GM12872 (cell line): ENCODE measurements at regions not wholly inside any gene's neighbourhood (a gene's known extent, or its start where the extent isn't known, plus 50 kb on each side); places are given as distances from the start of the nearest gene placed in this dataset.

Experiments used
- CTCF ChIP-seq: IDR thresholded peaks from 3 replicates; pipeline ENCODE4 v1.5.1; 2011; ENCODE audit warnings: low read depth, mild to moderate bottlenecking, low read length, moderate library complexity; ENCODE audit not compliant: insufficient read depth

DNA sequence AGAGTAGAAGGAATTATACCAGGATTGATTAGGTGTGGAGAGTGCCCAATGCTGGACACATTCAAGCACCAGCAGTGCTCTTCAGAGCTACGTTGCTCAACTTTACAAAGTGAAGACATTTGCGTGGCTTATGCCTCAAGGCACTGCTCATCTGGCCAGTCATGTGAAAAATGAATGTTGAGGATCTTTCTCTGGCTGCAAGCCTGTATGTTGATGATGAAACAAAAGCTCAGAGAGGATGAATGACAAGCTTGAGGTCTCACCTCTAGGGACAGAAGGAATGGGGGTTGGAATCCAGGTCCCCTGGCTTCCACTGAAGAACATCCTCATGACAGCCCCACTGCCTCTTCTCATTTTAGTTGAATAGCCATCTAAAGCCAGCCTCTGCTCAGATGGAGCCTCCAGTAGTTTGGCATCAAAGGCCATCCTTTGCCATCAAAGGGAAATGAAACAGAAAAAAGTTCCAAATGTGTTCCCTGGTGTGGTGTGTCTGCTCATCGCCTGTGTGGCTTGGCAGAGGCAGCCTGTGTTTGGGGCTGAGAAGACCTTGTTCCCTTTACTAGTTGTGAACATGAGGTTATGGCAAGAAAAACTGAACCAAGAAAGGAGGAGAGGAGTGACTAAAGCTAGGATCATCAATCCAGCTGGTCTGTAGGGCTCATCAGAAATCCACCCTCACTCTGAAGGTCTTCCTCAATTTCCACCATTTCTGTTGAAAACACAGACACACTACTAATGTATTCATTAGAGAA, 114.0 kb upstream of the KL start:
- no peak for TF ChIP-seq CTCF

- TF ChIP-seq CTCF = no peak
Observed at GRCh38 chr13:32902874-32903273, 113.3 kb upstream of the KL start.

DNA sequence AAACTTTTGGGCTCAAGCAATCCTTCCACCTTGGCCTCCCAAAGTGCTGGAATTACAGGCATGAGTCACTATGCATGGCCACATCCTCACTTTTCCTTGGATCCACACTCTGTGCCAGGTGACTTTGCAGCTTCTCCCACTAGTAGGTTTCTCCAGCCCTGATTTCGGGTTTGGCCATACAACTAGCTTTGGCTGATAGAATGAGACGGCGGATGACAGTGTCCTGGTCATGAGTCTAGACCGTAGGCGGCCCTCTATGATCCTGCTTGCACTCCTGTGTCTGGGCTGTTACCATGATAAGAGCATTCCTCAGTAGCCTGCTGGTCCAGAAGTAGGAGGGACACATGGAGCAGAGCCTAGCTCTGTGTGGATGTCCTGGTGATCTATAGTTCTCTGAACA, 112.5 kb upstream of the KL start:
- TF ChIP-seq CTCF = no peak

DNA sequence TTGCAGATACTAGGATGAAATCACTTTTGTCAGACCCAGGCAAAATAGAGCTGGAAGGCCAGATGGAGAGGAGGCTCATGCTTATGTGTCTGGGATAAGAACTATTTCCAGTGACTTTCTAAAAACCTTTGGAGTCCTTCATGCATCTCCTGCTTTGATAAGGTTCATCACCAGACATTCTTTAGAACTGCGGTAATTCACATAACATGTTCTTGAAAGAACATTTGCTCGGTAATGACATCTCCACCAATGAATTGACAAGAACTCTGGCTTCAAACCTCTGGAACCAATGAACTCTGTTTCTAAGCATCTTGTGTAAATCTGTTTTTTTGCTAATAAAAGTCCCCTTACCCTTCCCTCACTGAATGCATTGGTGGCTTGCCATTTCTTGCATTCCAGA, 112.0 kb upstream of the KL start:
- no peak for TF ChIP-seq CTCF

DNA sequence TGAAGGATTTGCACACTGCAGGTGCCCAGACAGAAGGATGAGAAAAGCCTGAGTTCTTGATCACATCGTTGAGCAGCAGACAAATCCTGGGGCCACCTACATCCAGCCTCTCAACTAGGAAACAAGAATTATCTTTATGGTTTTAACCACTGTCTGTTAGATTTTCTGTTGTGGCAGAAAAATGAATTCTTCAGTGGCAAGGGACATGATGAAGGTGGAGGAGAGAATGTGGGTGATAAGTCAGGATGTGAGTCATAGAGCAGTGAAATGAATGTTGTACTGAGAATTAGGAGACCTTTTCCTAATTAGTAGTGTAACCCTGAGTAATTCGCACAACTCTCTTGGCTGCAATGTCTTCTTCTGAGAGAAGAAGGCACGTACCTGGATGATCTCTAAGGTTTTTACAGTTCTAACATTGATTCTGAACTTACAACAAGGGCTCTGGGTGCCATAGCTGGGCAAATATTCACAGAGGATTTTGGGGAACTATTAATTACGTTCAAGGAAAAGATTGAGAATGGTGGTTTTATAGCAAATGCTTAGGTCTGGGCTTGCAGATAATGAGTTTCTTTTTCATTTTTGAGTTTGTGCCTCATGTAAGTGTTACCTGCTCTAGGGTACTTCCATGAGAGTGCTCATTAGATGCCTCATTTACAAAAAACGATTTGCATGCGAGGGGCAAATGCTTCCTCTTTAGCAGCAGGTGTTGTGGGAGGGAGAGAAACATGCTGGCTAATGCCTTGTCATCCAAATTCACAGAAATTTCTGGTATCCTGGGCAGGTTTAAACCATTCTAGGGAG, 111.0 kb upstream of the KL start:
- TF ChIP-seq CTCF = no peak

- no peak for TF ChIP-seq CTCF
Observed at GRCh38 chr13:32905864-32906180, 110.4 kb upstream of the KL start.

DNA sequence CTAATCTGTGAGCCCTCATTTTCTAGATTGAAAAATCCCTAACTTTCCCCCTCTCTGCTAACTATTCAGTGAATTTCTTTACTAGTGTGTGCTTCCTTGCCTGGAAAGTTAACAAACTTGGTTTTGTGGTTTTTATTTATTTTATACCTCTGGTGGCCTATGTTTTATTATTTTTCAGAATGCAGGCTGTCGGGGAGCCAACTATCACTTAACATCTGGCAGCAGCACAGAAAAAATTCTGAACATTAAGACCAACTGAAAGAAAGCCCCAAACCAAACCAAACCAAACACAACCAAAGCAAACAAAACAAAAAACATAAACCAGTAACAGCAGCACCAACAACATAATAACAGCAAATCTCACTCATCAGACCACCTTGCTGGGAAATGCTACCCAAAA, 109.0 kb upstream of the KL start:
- no peak for TF ChIP-seq CTCF
